Bone marrow (tissue), 2 donors: ENCODE measurements at regions not wholly inside any gene's neighbourhood (a gene's known extent, or its start where the extent isn't known, plus 50 kb on each side); places are given as distances from the start of the nearest gene placed in this dataset.

ENCODE experiments used
- DNase-seq, 2 donors: peaks; one replicate each; lab custom pipeline; 2025; lab: John Stamatoyannopoulos, UW

DNA sequence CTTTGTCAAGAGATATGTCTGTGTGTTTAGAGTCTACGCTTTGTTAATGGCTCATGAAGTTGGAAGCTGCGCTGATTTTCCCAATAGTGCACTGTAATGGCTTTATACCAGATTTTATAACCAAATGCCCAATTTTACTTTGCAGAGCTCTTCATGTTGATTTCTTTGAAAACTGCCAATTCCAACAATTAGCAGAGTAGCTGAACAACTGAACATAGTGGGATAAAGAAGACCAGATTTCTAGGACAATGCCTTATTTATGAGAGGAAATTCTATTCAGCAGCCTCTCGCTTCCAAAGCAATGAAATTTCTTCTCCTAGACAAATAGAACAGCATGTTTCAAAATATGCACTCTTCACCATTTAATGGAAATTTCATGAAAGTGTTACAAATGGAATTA is 66.9 kb upstream of the PROK2 start:
- no peak for DNase-seq

DNA sequence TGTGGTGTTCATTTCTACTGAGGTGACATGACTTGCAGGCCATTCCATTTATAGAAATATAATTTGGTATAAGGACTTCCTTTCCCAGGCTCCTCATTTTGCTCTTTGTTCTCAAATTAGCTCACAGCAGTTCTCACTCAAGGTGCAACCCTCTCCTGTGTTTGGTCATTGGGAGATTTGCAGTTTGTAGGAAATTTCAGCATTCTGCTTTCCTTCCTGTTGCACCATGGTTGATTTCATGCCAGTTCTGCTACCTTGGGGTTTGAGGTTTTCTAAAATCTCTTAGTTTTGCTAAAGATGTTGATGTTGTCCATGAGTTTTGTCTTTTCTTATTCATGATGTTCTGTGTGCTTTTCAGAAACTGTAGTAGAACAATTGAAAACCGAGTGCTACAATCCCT is 65.7 kb upstream of the PROK2 start:
- no peak for DNase-seq

GRCh38 chr3:71849681-71850080 is 64.7 kb upstream of the PROK2 start:
- no peak for DNase-seq

DNA sequence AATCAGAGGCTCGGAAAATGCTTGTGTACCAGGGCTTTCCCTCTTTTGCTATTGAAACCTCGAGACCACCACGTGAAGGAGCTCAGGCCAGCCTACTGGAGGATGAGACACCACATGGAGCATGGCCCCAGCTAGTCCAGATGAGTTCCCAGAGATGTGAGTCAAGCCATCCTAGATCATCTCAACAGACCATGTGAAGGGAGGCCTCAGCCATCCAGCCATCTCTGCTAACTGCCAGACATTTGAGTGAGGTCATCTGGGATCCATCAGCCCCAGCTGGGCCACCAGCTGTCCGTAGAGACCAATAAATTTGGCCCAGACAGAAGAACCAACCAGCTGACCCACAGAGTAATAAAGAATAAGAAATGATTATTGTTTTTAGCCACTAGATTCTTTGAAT is 62.8 kb upstream of the PROK2 start:
- no peak for DNase-seq

GRCh38 chr3:71846185-71846584 is 61.2 kb upstream of the PROK2 start:
- no peak for DNase-seq

- no peak for DNase-seq
These were observed 58.1 kb upstream of the PROK2 start for GRCh38 chr3:71843071-71843470.

DNA sequence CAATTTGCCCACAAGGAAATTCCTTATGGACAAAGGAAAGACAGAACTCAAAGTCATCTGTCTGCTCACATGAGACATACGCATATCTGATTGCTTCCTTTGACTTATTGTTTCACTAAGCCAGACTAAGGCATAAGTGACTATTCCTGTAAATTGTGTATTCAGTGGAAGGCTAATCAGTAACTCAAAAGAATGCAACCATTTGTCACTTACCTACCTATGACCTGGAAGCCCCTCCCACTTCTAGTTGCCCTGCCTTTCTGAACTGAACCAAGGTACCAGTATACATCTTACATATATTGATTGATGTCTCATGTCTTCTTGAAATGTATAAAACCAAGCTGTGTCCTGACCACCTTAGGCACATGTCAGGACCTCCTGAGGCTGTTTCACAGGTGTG is 53.5 kb upstream of the PROK2 start:
- no peak for DNase-seq
